ENCODE measurements at regions not wholly inside any gene's neighbourhood (a gene's known extent, or its start where the extent isn't known, plus 50 kb on each side); places are given as distances from the start of the nearest gene placed in this dataset.

- Histone ChIP-seq H3K4me3 (no peak overlapping the region), H3K27me3 (no peaks in the 10 kb centered on the region), H3K4me1 (no peaks in the 10 kb centered on the region), H3K27ac (no peak overlapping the region), H3K9me3 (no peaks in the 10 kb centered on the region), H3K36me3 (no peaks in the 10 kb centered on the region)
- WGBS, 2 donors = 31 to 47% methylated on average over 1 of the region's 1 CpG
- no peak for DNase-seq (ENCODE audit: low spot score in 2 of 2)
- TF ChIP-seq EP300 (IDR thresholded peaks at IDR 0.05) = no peak
- no peak for TF ChIP-seq POLR2A (IDR thresholded peaks at IDR 0.05)
- TF ChIP-seq CTCF (IDR thresholded peaks at IDR 0.05) = no peak
Observed at GRCh38 chr12:33323823-33324222, 115.8 kb downstream of the SYT10 start.

GRCh38 chr12:33322519-33322918, 117.1 kb downstream of the SYT10 start:
- no peaks in the 10 kb centered on the region for H3K27me3 ChIP-seq
- WGBS, 2 donors = 64 to 78% methylated on average over 5 of the region's 5 CpGs

DNA sequence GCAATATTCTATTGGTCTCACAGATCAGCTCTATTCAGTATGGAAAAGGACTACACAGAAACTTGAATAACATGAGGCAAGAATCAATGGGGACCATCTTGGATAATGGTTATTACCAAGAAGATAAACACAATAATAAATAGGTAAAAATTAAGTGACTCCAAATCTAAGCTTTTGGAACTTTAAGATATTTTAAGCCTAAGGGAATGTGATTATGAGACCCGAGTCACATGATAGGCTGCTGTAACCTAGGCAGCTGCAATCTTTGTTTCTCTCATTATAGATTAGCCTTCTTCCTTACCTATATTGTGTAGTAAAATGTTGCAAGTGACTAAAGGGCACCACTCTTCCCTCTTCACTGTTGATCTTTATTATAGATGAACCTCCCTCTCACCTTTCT, 121.9 kb downstream of the SYT10 start:
- 85 to 94% methylated on average over 1 of the region's 1 CpG for WGBS, 2 donors
- TF ChIP-seq POLR2A (IDR thresholded peaks at IDR 0.05) (no peak), EP300 (IDR thresholded peaks at IDR 0.05) (no peak)

More at GRCh38 chr12:33322519-33322918, 117.1 kb downstream of the SYT10 start:
- DNase-seq (ENCODE audit: low spot score in 2 of 2) = no peak
- no peak overlapping the region for H3K27ac ChIP-seq
- H3K4me3 ChIP-seq = no peak overlapping the region
- no peaks in the 10 kb centered on the region for H3K4me1 ChIP-seq
- TF ChIP-seq EP300 (IDR thresholded peaks at IDR 0.05) (no peak), POLR2A (IDR thresholded peaks at IDR 0.05) (no peak), CTCF (IDR thresholded peaks at IDR 0.05) (no peak)
- H3K9me3 ChIP-seq = no peaks in the 10 kb centered on the region
- H3K36me3 ChIP-seq = no peaks in the 10 kb centered on the region

DNA sequence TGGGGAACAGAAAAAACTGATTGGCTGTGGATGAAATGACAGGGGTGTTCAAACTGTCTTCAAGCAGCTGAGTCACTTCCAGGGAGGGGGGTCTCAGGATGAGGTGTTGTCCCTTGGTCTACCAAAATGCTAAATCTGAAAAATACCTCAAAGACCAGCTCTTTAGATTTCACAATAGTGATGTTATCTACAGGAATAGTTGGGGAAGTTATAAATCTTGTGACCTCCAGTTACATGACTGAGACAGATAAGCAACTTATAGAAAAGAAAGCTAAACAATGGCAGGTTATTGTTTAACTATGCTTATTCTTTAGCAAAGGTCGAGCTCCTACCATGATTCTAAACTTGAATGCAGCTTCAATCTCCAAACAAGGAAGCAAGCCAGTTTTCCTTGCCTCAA, 125.4 kb downstream of the SYT10 start:
- Histone ChIP-seq H3K27ac (no peak overlapping the region), H3K4me3 (no peak overlapping the region), H3K9me3 (no peaks in the 10 kb centered on the region), H3K36me3 (no peaks in the 10 kb centered on the region), H3K4me1 (no peaks in the 10 kb centered on the region), H3K27me3 (no peaks in the 10 kb centered on the region)
- 53 to 58% methylated on average over 1 of the region's 1 CpG for WGBS, 2 donors
- no peak for TF ChIP-seq CTCF (IDR thresholded peaks at IDR 0.05)
- no peak for TF ChIP-seq POLR2A (IDR thresholded peaks at IDR 0.05)
- TF ChIP-seq EP300 (IDR thresholded peaks at IDR 0.05) = no peak
- no peak for DNase-seq (ENCODE audit: low spot score in 2 of 2)

More for the DNA sequence above, 121.9 kb downstream of the SYT10 start:
- Histone ChIP-seq H3K27ac (no peak overlapping the region), H3K9me3 (no peaks in the 10 kb centered on the region), H3K27me3 (no peaks in the 10 kb centered on the region), H3K36me3 (no peaks in the 10 kb centered on the region), H3K4me3 (no peak overlapping the region), H3K4me1 (no peaks in the 10 kb centered on the region)
- DNase-seq (ENCODE audit: low spot score in 2 of 2) = no peak

DNA sequence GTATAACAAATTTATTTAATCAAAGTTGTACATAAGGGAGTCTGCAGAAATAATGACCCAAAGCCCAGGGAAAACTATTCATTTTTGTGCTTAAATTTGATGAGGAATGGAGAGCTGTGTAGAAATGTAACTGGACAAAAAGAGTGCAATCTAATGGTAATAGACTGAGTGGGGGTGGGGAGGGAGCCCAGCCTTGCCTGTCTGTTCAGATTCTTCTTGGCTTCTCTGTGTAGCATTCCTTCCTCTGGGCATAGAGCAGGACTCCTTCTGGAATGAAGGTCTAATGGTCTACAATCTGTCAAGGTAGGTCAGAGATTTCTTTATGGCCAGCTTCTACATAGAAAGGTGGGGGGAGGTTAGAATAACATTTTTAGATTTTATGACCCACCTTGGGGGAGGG, 126.1 kb downstream of the SYT10 start:
- H3K4me1 ChIP-seq = no peaks in the 10 kb centered on the region
- no peak for DNase-seq (ENCODE audit: low spot score in 2 of 2)
- H3K4me3 ChIP-seq = no peak overlapping the region
- no peaks in the 10 kb centered on the region for H3K36me3 ChIP-seq
- H3K9me3 ChIP-seq = no peaks in the 10 kb centered on the region
- TF ChIP-seq CTCF (IDR thresholded peaks at IDR 0.05) (no peak), POLR2A (IDR thresholded peaks at IDR 0.05) (no peak), EP300 (IDR thresholded peaks at IDR 0.05) (no peak)
- no peak overlapping the region for H3K27ac ChIP-seq
- no peaks in the 10 kb centered on the region for H3K27me3 ChIP-seq

- Histone ChIP-seq H3K36me3 (no peaks in the 10 kb centered on the region), H3K4me3 (no peak overlapping the region), H3K27me3 (no peaks in the 10 kb centered on the region), H3K4me1 (no peaks in the 10 kb centered on the region), H3K27ac (no peak overlapping the region), H3K9me3 (no peaks in the 10 kb centered on the region)
- WGBS, 2 donors = 79 to 83% methylated on average over 4 of the region's 4 CpGs
- DNase-seq (ENCODE audit: low spot score in 2 of 2) = no peak
- TF ChIP-seq POLR2A (IDR thresholded peaks at IDR 0.05) = no peak
- TF ChIP-seq EP300 (IDR thresholded peaks at IDR 0.05) = no peak
- no peak for TF ChIP-seq CTCF (IDR thresholded peaks at IDR 0.05)
Observed at GRCh38 chr12:33310471-33310870, 129.1 kb downstream of the SYT10 start.

Data from tibial nerve (tissue), 4 donors.